Skeletal muscle cell (primary cell): ENCODE measurements at regions not wholly inside any gene's neighbourhood (a gene's known extent, or its start where the extent isn't known, plus 50 kb on each side); places are given as distances from the start of the nearest gene placed in this dataset.

ENCODE experiments used
- DNase-seq: peaks from one replicate; pipeline ENCODE4 v3.0.0-alpha.2; 2010; ENCODE audit warnings: low read depth
- H3K4me3 ChIP-seq: 2 replicates; pipeline ENCODE4 v1.5.1; 2011; ENCODE audit warnings: low read depth, mild to moderate bottlenecking, control low read depth, low read length, moderate library complexity

DNA sequence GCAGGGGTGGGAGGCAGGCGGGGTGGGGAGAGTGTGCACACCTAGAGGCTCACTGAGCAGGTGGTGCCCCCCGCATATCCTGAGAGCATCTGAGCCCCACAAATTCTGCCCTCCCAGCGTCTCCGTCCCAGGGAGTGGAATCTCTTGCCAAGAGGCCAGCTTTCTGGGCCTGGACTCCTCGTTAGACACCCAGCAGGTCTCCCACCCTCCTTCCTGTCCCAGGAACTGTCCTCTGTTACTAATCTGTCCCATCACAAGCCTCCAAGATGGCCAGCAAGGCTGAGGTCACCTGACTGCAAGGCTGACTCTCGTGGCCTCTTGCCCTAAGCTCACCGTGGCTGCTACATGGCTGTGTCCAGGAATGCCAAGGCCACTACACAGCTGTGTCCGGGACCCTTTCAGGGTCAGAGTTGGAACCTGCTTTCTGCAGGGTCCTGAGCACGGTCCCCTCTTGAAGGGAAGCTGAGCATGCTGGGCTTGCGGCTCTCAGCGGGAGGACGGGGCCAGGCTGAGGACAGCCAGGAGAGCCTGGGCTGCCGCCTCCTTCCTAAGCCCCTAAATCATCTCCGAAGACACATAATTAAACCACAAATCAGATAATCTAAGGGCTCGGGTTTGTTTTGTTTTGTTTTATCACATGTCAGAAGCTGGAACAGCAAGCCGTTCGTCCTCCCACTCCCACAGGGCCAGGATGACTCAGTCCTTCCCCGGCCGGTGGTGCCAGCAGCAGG, 1327.3 kb downstream of the TBC1D22A start:
- no peak overlapping the region for H3K4me3 ChIP-seq
- DNase-seq: no peak

DNA sequence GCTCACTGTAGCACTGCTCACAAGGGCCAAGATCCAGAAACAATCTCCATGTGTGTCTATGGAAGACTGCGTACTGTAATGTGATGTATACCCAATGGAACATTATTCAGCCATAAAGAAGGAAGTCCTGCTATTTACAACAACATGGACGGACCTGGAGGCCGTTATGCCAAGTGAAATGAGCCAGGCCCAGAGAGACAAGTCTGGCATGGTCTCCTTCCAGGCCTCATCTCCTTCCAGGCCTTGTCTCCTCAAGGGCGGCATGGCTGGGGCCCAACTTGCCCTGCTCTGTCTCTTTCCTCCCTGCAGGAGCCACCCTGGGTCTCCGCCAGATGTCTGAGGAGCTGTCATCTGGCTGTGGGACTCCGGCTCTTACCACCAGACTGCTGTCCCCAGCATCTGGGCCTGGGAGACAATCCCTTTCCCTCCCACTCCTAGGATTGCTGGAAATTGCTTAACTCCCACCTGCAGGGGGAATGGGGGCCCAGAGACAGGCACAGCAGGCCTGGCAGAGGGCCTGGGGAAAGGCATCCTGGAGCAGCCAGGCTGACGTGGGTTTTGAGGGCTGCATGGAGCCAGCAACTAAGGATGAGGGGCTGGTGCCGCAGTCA, 1326.6 kb downstream of the TBC1D22A start:
- no peak for DNase-seq
- H3K4me3 ChIP-seq: no peak overlapping the region

DNA sequence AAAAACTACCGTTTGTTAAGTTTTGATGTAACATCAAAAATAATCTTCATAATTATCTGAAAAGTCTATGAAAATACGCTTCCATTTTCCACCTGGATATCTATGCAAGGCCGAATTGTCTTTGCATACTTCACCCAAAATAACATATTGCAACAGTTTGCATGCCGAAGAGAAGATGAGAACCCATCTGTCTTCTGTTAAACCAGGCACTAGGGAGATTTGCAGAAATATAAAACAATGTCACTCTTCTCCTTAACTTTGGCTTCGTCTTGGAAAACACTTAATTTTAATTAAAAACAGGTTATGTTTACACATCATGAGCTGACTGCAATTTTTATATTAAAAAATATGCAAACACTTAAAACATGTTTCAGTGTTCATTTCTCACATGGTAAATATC, 1325.8 kb downstream of the TBC1D22A start:
- no peak overlapping the region for H3K4me3 ChIP-seq
- DNase-seq: no peak

DNA sequence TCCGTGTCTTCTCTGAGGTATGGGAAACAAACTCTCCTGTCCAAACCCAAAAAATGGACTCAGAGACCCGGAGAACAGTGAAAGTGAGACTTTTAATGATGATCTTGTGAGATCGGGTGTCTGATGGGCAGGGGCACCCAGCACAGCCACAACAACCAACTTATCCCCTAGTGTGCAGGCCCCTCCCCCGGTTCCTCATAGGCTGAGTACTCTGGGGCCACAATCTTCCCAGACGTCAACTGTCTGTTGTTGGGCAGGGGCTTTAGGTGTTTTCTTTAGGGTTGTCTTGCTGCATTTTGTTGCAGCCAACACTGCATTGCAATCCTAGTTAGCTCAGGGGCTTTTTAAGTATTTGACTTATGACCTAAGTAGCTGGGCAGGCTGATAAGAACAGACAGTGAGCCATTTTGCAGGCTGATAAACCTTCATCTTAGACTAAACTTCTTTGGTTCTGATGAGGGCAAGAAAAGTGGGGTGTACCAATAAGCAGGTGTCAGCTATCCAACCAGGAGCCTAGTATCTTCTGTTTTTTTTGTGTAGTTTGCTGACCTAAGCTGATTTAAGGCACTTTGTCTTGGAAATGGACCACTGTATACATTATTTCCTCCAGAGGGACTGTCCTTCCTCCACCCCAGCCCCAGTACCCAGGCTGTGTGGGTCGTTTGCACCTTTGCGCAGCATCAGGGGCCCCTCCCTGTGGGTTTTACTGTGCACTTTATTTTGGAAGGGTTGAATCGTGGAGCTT, 1323.6 kb downstream of the TBC1D22A start:
- no peak overlapping the region for H3K4me3 ChIP-seq
- no peak for DNase-seq

DNA sequence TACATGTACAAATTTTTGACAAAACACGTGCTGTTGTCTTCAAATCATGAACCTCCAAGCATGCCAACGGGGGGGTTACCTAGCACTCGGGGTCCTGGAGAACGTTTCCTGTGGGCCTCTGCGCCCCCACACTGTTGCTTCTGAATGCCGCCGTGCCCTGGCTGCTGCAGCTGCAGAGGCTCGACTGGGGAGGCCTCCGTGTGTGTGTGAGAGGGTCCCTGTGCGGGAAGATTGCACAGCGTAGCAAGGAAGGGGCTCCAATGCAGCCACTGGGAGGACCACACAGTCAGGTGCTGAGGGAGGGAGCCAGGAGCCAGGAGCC, 1322.2 kb downstream of the TBC1D22A start:
- H3K4me3 ChIP-seq: no peak overlapping the region
- DNase-seq: no peak

DNA sequence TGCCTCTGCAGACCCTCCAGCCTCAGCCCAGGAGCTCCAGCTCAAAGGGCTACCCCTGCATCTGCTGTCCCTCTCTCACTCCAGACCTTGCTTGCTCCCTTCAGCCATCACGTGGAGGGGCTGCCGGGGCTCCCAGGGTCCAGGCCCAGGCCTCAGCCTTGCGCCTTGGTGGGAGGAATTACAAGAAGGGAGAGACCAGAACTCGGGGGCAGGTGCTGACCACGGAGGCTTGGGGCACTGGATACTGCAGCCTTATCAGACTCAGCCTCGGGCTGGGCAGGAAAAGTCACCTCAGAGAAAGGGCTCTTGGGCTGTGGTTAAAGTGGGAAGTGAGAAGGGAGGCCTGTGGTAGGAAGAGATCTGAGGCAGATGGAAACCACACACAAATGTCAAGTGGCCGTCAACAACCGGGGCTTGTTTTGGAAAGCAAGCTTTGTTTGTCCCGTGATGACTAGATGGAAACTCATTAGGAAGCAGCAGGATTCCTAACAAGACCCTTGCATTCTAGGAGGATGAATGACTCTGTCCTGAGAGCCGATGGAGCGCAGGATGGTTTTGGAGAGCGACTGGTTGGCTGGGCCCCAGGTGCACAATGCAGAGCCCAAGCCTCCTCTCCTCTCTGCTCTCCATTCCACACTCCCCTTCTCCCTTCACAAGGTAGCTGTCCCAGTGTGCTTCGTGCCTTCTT, 1321.7 kb downstream of the TBC1D22A start:
- no peak for DNase-seq
- no peak overlapping the region for H3K4me3 ChIP-seq

DNA sequence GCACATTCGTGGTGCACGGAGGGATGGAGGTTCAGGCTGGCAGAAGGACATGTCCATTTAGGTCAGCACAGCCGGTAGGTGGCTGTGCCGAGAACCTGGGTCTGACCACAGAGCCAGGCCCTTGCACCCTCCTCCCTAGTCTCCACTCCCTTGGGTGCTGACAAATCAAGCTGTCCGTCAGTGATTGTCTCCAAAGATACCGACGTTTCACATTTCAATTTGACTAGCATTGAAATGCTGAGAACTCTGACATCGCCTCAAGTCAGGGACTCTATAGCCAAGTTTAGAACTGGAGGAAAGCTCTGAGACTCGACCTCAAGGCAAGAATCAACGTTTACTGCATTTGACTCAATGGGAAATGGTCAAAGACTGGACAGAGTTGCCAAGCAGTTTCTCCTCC, 1321.1 kb downstream of the TBC1D22A start:
- no peak for DNase-seq
- no peak overlapping the region for H3K4me3 ChIP-seq

DNA sequence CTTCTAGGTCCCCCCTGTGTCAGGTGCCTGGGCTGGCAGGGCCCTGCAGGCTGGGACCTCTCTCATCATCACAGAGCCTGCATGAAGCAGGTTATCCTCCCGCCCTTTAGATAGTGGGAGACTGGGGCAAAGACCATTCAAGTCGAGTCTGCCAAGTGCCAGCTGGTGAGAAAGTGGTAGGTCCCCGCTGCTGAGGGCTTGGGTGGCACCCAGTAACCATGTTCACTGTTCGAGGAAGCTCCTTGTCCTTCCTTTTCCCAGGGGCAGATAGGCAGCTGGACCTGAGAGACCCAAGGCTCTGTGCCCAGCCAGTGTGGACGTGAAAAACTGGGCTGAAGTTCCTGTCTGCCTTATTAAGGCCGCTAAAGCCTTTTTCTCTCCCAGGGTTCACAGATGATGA, 1319.8 kb downstream of the TBC1D22A start:
- DNase-seq: no peak
- no peak overlapping the region for H3K4me3 ChIP-seq

DNA sequence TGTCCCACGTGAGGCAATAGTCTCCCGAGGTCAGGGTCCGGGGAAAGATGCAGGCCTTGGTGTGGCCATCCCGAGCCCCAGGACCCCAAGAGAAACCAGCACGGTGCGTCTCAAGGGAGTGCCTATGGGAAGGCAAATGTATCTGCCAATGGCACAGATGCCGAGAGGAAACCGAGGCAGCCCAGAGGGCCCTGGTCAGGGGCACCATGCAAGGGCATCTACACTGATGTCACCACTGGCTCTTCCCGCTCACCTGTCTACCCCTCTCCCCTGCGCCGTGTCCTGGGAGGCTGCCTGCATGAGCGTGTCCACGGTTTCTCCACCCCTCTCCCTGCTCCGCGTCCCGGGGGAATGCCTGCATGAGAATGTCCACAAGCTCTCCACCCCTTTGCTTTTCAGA, 1318.8 kb downstream of the TBC1D22A start:
- DNase-seq: no peak
- H3K4me3 ChIP-seq: no peak overlapping the region

DNA sequence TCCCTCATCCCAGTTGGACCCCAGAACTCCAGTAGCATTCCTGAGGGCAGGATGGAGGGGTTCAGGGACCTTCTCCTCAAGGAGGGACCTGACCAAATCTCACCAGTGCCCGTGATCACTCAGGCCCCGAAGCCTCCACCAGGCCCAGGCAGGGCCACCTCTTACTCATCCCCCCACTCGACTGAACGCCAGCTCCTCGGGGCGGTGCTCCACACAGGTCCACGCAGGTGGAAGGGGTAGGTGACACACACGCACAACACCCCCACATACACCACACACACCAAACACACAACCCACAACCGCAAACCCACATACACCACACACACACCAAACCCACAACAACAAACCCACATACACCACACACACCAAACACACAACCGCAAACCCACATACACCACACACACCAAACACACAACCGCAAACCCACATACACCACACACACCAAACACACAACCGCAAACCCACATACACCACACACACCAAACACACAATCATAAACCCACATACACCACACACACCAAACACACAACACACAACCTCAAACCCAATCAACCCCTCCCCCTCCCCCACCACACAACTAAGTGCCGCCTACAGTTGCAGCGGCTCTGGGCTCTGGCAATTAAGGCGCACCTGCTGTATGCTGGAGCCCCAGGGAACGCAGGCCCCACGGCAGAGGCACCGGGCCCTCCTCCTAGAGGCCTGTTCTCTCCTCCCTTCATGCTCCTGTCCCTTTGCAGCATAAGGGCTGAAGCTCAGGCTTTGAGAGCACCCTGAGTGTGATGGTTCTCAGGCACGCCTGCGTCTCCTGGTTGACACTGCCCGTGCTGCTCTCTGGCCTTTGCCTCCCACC, 1318.1 kb downstream of the TBC1D22A start:
- no peak for DNase-seq
- no peak overlapping the region for H3K4me3 ChIP-seq

DNA sequence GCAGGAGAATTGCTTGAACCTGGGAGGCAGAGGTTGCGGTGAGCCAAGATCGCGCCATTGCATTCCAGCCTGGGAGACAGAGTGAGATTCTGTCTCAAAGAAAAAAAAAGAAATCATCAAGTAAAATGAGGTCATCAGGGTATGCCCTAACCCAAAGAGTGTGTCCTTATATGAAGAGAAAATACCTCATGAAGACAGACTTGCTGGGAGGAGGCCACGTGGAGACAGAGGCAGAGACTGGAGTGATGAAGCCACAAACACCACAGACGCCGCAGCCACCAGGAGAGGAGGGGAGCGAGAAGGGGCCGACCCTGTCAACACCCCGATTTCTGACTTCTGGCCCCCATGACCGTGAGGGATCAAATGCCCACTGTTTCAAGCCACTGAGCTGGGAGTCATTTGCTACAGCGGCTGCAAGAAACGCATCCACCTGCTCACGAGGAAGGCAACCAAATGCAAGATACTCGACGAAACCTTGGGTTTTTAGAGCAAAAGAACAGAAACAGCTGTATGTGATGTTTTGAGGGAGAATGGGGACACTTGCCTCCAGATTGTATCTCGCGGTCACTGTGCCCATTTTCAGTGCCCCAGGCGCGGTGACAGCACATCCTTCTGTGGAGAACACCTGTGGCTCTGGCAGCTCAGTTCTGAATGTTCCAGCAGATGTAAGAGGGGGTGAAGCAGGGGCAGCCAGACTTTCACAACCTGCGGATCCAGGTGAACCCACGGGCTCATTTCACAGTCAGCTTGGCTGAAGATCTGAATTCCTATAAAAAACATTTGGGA, 1317.2 kb downstream of the TBC1D22A start:
- DNase-seq: no peak
- H3K4me3 ChIP-seq: no peak overlapping the region

DNA sequence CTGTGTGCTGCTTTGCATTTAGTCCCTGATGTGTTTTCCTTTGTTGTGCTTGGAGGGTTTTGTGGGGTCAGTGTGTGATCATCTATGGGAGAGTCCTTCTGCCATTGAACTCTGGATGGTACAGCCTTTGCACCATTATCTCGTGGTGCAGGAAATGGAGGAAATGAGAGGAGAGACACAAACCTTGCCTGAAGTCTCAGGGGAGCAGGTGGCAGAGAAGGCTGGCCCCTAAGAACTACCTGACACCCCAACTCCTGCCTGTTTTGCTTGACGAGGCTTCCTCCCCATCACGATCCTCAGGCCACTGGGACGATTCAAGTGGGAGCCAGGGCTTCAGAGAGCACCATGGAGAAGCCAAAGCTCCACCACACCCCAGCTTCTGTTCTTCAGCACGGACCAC, 1316.4 kb downstream of the TBC1D22A start:
- H3K4me3 ChIP-seq: no peak overlapping the region
- no peak for DNase-seq

DNA sequence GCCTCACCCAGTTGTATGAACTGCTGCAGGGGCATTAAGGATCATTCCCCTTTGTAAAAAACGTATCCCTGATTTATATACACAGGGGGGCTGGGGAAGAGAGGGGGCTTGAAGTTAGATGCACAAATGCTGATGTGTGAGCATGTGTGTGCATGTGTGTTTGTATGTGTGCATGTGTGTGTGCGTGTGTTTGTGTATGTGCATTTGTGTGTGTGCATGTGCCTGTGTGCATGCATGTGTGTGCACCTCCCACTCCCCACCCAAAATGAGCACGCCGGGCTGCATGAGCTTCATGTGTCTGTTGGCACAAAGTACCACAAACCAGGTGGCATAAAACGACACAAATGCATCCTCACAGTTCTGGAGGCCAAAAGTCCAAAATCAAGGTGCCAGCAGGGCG, 1315.2 kb downstream of the TBC1D22A start:
- no peak overlapping the region for H3K4me3 ChIP-seq
- no peak for DNase-seq

DNA sequence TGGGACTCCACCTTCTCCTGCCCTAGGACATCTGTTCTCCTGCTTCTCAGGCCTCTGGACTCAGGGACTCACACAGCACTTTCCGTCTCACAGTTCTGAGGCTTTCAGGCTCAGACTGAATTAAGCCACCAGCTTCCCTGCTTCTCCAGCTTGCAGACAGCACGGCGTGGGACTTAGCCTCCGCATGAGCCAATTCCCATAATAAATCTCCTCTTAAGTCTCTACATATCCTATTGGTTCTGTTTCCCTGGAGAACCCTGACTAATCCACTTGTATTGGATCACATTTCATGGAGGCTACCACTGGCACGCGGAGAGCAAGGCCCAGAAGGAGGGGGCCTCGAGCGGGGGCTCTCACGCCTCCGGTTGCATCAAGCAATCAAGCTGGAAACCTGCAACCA, 1313.6 kb downstream of the TBC1D22A start:
- no peak overlapping the region for H3K4me3 ChIP-seq
- no peak for DNase-seq

DNA sequence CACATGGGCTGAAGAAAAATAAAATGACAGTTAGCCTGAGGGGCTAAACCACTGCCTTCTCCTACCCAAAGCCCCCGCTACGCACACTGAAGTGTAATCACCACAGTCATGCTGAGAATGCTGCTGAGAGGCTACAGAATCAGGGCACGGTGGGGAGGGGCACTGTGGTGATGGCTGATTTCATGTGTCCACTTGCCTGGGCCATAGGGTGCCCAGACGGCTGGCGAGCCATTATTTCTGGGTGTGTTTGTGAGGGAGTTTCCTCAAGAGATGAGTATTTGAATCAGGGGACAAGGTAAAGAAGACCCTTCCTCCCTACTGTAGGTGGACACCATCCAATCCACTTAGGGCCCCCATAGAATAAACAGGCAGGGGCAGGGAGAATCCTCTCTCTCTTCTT, 1313.2 kb downstream of the TBC1D22A start:
- DNase-seq: no peak
- H3K4me3 ChIP-seq: no peak overlapping the region

DNA sequence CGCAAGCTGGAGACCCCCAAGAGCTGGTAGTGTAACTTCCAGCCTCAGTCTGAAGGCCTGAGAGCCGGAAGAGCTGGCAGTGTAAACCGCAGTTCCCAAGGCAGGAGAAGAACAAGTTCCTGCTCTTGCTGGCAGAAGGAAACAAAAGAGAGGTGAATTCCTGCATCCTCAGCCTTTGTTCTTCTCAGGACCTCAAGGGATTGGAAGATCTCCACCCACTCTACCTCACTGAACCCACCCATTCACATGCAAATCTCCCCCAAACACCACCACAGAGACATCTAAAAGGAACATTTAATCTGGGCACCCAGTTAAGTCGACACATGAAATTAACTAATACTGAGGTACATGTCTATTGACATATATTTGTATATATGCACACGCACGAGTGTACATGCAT, 1310.3 kb downstream of the TBC1D22A start:
- no peak overlapping the region for H3K4me3 ChIP-seq
- DNase-seq: no peak

DNA sequence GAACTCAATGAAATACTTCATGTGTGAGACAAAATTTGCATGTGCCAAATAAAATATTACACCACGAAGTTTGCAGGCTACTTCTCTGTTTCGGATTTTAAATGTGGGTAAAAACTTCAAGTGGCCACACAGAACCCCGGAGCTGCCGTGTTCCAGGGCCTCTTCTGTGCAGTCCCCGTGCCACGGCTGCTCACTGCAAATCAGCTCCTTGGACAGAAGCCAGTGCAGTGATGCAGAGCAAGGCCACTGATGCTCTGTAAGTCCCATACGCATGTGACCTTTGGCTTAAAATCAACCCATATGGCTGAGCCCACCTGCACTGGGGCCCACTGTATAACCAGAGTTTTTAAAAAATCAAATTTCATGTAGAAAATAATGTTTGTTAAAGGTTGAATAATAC, 1309.4 kb downstream of the TBC1D22A start:
- no peak overlapping the region for H3K4me3 ChIP-seq
- DNase-seq: no peak

DNA sequence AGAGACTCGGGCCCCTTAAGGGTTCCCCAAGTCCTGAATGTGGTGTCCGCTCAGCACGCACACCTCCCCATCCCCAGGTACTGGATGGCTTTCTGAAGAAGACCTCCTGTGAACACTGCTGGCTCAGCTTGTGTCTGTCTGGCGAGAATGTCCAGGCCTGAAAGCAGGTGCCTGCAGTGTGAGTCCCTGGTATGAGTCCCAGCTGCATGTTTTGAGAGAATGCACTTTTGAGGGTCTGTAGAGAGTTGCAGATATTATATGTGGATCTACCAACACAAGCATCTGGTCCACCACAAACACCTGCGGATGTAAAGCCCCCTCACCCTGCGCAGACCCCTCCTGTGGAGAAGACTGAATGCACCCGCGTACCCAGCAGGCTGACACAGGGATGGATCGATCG, 1308.9 kb downstream of the TBC1D22A start:
- H3K4me3 ChIP-seq: no peak overlapping the region
- no peak for DNase-seq

DNA sequence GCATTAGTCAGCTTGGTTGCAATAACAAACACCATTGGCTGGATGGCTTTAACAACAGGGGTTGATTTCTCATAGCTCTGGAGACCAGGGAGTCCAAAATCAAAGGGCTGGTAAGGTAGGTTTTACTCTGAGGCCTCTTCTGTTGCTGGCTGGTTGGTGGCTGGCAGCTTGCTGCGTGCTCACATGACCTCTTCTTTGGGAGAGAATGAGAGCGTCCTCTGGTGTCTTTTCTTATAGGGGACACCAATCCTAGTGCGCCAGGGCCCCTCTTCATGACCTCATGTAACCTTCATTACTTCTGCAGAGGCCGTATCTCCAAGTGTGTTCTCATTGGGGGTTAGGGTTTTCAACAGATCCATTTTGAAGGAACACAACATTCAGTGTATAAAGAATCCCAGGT, 1308.3 kb downstream of the TBC1D22A start:
- H3K4me3 ChIP-seq: no peak overlapping the region
- no peak for DNase-seq
